Brain microvascular endothelial cell (primary cell): ENCODE measurements at regions not wholly inside any gene's neighbourhood (a gene's known extent, or its start where the extent isn't known, plus 50 kb on each side); places are given as distances from the start of the nearest gene placed in this dataset.
A peak's percentile ranks its signal among the peaks of the same experiment; 100 is the strongest.

Experiments used
- DNase-seq: peaks from one replicate; pipeline ENCODE4 v3.0.0-alpha.2; 2020
- H3K27ac ChIP-seq: fragments of 250-450 bp; sonication (Bioruptor Pico); 2 replicates; pipeline ENCODE4 v1.5.1; 2020; ENCODE audit warnings: mild to moderate bottlenecking, moderate library complexity
- H3K27me3 ChIP-seq: fragments of 250-450 bp; sonication (Bioruptor Pico); replicated peaks from 2 replicates; pipeline ENCODE4 v1.5.1; 2020; ENCODE audit warnings: mild to moderate bottlenecking
- H3K36me3 ChIP-seq: fragments of 250-450 bp; sonication (Bioruptor Pico); replicated peaks from 2 replicates; pipeline ENCODE4 v1.5.1; 2020; ENCODE audit warnings: mild to moderate bottlenecking
- H3K4me3 ChIP-seq: 2 replicates; pipeline ENCODE4 v1.5.1; 2011; ENCODE audit warnings: low read depth, mild to moderate bottlenecking, control low read depth, low read length, moderate library complexity
- CTCF ChIP-seq: IDR thresholded peaks from 2 replicates; pipeline ENCODE4 v1.5.1; 2011; ENCODE audit warnings: low read depth, mild to moderate bottlenecking, moderate library complexity, low read length, control low read depth, inconsistent platforms; ENCODE audit errors: missing control alignments
- in situ Hi-C: cut with HindIII; loops from 2 replicates; pipeline ENCODE4 v1.10.0; 2017; ENCODE audit warnings: low sequenced_read_pairs, low pct_ligation_motif_present

GRCh38 chr3:96017556-96017955 lies 796.8 kb upstream of the EPHA6 start:
- no peak overlapping the region for H3K4me3 ChIP-seq
- no peaks in the 10 kb centered on the region for H3K36me3 ChIP-seq
- DNase-seq = no peak
- in situ Hi-C loops = no loop called here
- TF ChIP-seq CTCF = no peak
- H3K27ac ChIP-seq = no peak overlapping the region
- H3K27me3 ChIP-seq = no peaks in the 10 kb centered on the region

DNA sequence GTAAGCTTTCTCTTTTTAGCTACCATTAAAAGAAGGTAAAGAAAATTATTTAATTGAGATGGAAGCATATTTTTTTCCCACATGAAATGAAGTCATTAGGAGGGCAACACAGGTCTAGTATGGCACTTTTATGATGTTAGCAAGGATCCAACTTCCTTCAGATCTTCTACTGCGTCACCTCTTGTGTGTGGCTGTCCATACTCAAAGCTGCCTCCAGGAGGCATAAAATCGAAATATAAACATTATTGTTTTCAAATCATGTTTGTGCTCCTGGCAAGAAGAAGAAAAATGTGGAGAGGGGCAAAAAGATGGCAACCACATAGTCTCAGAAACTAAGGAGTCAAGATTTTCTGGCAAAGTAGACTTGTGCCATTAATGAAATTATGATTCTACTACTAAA lies 791.7 kb upstream of the EPHA6 start:
- Histone ChIP-seq H3K36me3 (no peaks in the 10 kb centered on the region), H3K27me3 (no peaks in the 10 kb centered on the region), H3K27ac (no peak overlapping the region), H3K4me3 (no peak overlapping the region)
- no peak for DNase-seq
- in situ Hi-C loops = no loop called here
- TF ChIP-seq CTCF = peak; percentile 7

DNA sequence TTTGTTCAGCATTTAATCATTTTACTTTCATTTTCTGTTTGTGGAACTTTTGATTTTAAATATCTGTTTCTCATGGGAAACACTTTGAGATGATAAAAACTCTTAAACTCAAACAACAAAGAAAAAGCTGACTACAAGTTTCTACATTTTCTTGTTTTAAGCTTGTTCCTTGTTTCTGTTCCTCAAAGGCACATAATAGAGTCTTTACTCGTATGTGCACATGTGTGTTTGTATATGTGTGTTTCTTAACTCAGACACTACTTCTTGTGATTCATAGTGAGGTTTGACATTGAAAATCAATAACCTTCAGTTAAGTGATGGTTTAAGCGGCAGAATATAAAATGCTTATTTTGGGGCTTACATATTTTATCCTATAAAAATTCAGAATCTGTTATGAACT lies 786.7 kb upstream of the EPHA6 start:
- no peaks in the 10 kb centered on the region for H3K27me3 ChIP-seq
- DNase-seq = no peak
- in situ Hi-C loops = no loop called here
- H3K4me3 ChIP-seq = peak overlapping the region; percentile 22
- no peak overlapping the region for H3K27ac ChIP-seq
- TF ChIP-seq CTCF = no peak
- H3K36me3 ChIP-seq = no peaks in the 10 kb centered on the region

DNA sequence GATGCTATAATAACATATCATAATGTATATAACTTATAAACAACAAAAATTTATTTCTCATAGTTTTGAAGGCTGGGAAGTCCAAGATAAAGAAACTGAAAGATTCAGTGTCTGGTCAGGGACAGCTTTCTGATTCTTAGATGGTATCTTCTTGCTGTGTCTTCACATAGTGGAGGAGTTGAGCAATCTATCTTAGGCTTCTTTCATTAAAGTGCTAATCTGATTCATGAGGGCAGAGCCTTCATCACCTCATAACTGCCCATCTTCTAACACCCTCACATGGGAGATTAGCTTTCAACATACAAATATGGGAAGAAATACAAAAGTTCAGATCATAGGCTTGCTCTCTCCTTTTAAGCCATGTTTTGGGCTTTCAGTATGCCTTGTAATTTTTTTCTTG lies 774.8 kb upstream of the EPHA6 start:
- in situ Hi-C loops = no loop called here
- Histone ChIP-seq H3K27me3 (no peaks in the 10 kb centered on the region), H3K36me3 (no peaks in the 10 kb centered on the region), H3K4me3 (no peak overlapping the region), H3K27ac (no peak overlapping the region)
- TF ChIP-seq CTCF = no peak
- DNase-seq = no peak

DNA sequence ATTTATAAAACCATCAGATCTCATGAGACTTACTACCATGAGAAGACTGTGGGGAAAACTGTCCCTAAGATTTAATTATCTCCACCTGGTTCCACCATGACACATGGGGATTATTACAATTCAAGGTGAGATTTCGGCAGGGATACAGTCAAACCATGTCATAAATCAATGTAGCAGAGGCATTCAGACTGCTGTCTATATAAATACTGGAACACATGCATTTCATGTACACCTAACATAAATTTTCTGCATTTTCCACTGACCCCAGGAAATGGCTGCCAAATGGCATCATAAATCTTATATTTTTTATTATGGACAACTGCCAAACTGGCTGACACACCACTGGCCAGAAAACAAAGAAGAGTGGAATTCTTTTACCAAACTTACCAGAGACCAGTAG lies 755.1 kb upstream of the EPHA6 start:
- TF ChIP-seq CTCF = no peak
- H3K4me3 ChIP-seq = no peak overlapping the region
- DNase-seq = no peak
- in situ Hi-C loops = no loop called here
- H3K36me3 ChIP-seq = no peaks in the 10 kb centered on the region
- no peak overlapping the region for H3K27ac ChIP-seq
- no peaks in the 10 kb centered on the region for H3K27me3 ChIP-seq

GRCh38 chr3:96069065-96069464 lies 745.3 kb upstream of the EPHA6 start:
- H3K4me3 ChIP-seq = no peak overlapping the region
- no peak for TF ChIP-seq CTCF
- H3K27ac ChIP-seq = no peak overlapping the region
- in situ Hi-C loops = no loop called here
- no peaks in the 10 kb centered on the region for H3K27me3 ChIP-seq
- H3K36me3 ChIP-seq = no peaks in the 10 kb centered on the region
- no peak for DNase-seq
